Activated effector memory CD4-positive, alpha-beta T cell treated with anti-CD3 and anti-CD28 coated beads, Interleukin-2, amount 50 U/mL, for 16 hours (primary cell): ENCODE measurements at regions not wholly inside any gene's neighbourhood (a gene's known extent, or its start where the extent isn't known, plus 50 kb on each side); places are given as distances from the start of the nearest gene placed in this dataset.
"Not testable (repeated sequence)": the region's sequence is repeated elsewhere in the genome, so short reads cannot be mapped to it uniquely, and the experiment has no call there.

Experiments
- DNase-seq: peaks from one replicate; pipeline ENCODE4 v3.0.0-alpha.2; 2020

DNA sequence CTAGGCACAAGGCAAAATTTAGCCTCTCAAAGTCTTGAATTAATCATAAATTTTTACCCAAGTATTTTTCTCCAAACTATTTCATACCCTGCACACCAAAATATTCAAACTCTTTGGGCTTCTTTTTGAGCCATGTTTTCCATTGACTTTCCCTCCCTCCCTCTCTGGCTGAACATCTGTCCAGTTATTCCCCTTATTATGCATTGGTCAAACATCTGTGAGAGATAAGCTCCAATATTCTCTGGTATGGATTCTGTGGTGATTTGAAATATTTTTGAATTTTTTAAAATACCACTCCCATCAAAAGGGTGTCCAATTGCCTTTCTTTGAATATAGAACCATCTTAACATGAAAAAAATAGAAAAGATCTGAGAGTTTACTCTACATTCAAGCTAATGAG is 244.2 kb downstream of the RFPL4B start:
- no peak for DNase-seq

DNA sequence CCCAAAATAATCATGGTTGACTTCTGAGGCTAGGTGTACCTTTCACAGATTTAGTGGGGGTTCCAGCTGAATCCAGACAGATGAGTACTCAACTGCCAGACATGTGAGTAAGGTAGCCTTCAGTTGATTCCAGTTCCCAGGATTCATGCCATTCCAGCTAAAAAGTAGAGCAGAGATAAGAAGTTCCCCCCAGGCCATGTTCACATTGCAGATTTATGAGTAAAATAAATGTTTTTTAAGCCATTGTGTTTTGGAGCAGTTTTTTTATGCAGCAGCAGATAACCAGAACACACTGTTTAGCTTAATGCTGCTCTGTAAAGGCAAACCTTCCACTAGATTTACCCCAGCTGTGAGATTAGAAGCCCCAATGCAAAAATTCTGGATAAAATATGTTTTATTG is 245.0 kb downstream of the RFPL4B start:
- DNase-seq: no peak

GRCh38 chr6:112594886-112595594 is 247.9 kb downstream of the RFPL4B start:
- no peak for DNase-seq

- DNase-seq: no peak
Observed at GRCh38 chr6:112595841-112596240, 248.7 kb downstream of the RFPL4B start.

GRCh38 chr6:112597176-112597575 is 250.0 kb downstream of the RFPL4B start:
- DNase-seq: no peak

GRCh38 chr6:112600168-112600567 is 253.0 kb downstream of the RFPL4B start:
- no peak for DNase-seq

DNA sequence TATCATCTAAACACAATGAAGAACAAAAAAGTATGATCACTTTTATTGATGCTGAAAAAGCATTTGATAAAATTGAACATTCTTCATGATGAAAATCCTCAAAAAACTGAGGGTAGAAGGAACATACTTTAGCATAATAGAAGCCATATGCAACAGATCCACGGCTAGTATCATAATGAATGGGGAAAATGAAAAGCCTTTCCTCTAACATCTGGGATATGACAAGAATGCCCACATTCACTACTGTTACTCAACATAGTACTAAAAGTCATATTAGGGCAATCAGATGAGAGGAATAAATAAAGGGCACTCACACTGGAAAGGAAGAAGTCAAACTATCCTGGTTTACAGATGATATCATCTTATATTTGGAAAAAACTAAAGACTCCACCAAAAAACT is 256.6 kb downstream of the RFPL4B start:
- DNase-seq: no peak

GRCh38 chr6:112606656-112607435 is 259.7 kb downstream of the RFPL4B start:
- DNase-seq: no peak

DNA sequence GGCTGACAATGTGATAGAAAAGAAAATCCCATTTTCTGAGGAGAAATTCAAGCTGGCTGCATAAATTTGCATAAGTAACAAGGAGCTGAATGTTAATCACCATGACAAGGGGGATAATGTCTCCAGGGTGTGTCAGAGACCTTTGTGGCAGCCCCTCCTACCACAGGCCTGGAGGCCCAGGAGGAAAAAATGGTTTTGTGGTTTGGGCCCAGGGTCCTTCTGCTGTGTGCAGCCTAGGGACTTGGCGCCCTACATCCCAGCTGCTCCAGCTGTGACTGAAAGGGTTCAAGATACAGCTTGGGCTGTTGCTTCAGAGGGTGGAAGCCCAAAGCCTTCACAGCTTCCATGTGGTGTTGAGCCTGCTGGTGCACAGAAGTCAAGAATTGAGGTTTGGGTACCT is 261.8 kb downstream of the RFPL4B start:
- DNase-seq: not testable (repeated sequence)

- no peak for DNase-seq
Observed at GRCh38 chr6:112613410-112613809, 266.3 kb downstream of the RFPL4B start.

GRCh38 chr6:112618849-112619248 is 271.7 kb downstream of the RFPL4B start:
- no peak for DNase-seq

DNA sequence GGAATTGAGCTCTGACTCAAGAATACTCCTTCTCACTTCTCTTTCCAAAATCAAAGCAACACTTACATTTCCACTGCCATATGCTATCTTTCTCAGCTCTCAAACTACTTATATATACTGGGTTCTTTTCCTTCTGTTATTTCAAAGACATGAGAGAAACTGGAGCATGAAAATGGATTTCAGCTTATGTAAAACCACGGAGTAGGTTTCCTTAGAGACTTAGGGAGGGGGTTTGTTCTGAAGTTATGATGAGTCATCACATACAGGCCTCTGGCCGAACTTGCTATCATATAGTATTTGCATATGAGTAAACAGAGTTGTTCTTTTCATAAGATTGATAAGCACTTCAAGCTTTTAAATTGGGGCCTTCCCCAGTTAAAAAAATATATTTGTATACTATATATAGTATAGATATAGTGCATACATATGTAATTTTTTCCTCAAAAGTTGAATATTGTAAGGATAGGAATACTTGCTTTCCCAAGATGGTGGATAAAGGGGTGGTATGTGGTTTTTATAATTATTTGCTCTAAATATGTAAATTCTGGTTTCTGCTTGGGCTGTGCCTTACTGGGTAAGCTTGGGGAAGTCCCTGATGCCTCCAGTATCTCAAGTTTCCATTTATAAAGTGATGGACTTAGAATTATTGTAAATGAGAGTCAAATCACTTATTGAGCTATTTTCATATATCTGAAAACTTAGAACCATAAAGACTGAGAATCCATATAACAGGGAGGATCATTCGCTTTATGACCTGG is 273.9 kb downstream of the RFPL4B start:
- DNase-seq: no peak

- no peak for DNase-seq
Observed at GRCh38 chr6:112622036-112622435, 274.9 kb downstream of the RFPL4B start.

DNA sequence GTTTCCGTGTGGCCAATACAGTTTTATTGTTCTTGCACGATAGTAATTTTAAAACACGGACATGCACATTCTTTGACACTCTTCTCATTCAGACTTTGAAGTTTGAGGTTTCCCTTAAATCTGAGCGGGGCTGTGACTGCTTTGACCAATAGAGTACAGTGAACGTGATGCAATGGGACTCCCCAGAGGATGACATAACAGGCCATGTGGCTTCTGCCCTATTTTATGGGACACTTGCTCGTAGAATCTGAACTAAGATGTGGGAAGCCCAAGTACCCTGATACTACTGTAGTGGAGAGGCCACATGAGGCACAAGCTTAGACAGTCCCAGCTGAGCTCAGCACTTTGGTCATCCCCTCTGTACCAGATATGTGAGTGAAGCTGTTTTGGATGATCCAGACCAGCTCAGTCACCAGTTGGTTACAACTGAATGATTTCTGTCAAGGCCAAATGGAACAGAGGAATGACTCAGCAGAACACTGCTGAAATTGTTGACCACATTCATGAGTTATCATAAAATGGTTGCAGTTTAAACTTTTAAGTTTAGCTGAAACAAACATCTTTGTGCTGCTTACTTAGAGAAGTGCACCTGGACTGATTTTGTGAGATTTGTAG is 279.4 kb downstream of the RFPL4B start:
- no peak for DNase-seq

DNA sequence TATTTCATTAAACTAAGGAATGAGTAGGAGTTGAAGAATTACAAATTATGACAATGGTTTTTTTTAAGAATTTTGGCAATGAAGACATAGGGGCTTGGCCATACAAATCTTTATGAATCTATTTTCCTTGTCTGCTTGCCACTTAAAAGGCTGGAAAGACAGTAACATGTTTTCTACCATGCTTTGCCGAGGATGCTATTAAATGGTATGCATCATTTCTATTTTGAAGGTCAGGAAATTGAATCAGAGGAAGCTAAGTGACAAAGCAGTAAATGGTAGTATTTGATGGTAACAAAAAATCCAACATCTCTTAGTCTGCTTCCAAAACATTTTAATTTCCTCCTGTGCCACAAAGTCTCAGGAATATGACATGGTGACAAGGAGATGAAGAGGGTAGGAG is 287.2 kb downstream of the RFPL4B start:
- no peak for DNase-seq

DNA sequence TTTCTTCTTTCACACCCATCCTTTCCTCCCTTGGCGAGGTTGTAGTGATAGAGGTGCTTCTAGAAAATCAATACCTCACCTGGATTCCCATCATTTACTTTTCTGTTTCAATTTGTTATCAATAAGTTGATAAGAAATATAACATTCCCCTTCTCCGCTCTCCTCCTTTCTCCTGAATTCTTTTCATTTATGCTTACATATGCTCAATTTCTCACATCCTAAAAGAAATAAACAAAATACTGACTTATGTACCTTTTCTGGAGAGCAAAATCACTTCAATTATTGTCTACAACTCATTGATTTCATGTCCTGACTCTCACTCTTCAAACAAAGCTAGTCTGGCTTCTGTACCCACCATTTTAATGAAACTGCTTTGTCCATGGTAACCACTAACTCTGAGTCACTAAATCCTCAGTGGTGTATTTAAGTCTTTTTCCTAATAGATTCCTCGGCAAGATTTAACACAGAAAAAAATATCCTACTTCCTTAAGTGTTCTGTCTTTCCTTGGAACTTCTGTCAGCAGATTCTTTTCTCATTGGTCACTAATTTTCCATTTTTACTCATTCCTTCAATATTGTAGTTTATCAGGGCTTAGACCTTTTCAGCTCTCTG is 289.6 kb downstream of the RFPL4B start:
- DNase-seq: no peak

DNA sequence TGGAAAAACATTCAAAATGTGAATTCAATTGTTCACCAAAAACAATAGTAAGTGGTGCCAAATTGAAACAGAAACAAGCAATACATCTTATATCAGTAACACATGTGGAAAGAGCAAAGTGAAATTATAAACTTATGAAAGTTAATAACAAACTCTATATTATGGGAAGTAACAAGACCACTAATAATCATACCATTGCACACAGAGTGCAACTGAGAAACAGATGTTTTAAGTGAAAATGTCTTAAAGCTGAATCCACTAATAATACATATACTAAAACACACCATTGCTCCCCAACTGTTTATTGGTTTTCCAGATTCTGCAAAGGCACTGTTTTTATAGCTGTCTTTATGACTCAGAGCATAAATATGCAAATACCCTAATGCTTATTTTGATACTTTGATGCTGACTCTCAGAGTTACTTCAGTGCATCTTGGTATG is 292.3 kb downstream of the RFPL4B start:
- DNase-seq: no peak

- no peak for DNase-seq
Observed at GRCh38 chr6:112640891-112641290, 293.8 kb downstream of the RFPL4B start.

- DNase-seq: no peak
Observed at GRCh38 chr6:112649853-112650252, 302.7 kb downstream of the RFPL4B start.

- DNase-seq: no peak
Observed at GRCh38 chr6:112651239-112651638, 304.1 kb downstream of the RFPL4B start.

DNA sequence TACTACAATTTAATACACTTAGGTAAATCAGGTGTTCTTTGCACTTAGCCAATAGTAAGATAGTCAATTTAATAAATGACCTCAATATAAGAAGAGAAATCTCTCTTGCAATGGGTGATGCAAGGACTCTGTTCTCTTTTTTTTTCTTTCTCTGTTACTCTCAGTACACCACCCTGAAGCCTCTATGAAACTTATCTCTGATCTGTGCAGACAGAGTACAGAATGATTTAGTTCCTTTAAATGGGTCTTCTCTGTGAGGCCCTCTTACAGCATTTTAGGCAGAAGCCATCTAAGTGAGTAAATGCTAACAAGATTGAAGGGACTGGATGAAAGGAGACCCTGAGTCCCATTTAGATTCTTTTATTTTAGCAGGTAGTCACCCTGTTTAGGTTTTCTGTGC is 312.8 kb downstream of the RFPL4B start:
- no peak for DNase-seq

GRCh38 chr6:112660626-112661025 is 313.5 kb downstream of the RFPL4B start:
- DNase-seq: no peak

DNA sequence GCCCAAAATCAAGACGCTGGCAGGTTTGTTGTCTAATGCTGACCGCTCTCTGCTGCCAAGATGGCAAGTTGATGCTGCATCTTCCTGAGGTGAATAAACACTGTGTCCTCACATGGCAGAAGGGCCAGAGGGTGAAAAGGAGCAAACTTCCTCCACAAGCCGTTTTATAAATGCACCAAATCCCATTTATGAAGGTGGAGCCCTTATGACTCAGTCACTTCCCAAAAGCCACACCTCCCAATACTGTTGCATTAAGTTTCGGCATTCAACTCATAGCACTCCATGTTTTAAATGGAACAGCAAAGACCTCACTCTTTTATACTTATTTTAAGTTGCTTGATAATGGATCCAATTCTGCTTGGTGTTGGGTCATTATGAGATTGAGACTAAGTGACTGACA is 316.6 kb downstream of the RFPL4B start:
- DNase-seq: no peak
